ENCODE measurements at regions not wholly inside any gene's neighbourhood (a gene's known extent, or its start where the extent isn't known, plus 50 kb on each side); places are given as distances from the start of the nearest gene placed in this dataset.

DNA sequence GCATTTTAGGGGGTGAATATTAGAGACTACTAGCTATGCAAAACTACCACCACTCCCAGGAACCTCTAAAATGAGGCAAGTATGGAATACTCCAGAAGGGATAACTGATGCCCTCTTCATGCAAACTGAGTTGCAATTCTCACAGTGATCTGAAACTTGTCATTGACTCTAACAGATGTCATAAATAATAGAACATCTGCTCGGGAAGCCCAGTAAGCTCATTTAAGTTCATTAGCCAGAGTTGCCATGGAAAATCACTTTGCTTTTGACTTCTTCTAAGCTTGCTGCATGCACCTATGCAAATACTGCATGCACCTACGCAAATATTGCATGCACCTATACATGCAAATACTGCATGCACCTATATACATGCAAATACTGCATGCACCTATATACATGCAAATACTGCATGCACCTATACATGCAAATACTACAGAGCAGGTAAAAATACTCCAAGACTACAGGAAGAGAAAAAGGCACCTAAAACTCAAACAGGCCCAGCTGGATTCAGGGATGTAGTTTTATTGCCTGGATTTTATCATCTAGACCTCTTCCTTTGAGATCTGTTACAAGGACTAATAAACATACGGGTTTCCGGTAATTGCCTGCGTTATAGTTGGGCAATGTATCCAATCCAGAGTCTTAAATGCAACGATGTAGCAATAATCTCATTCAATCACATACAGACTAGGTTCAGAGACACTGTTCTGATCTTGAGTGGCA, 1061.1 kb upstream of the AUTS2 start:
- intact Hi-C loops (cut with DNase I) = no loop called here
- TF ChIP-seq, protein P1, sequence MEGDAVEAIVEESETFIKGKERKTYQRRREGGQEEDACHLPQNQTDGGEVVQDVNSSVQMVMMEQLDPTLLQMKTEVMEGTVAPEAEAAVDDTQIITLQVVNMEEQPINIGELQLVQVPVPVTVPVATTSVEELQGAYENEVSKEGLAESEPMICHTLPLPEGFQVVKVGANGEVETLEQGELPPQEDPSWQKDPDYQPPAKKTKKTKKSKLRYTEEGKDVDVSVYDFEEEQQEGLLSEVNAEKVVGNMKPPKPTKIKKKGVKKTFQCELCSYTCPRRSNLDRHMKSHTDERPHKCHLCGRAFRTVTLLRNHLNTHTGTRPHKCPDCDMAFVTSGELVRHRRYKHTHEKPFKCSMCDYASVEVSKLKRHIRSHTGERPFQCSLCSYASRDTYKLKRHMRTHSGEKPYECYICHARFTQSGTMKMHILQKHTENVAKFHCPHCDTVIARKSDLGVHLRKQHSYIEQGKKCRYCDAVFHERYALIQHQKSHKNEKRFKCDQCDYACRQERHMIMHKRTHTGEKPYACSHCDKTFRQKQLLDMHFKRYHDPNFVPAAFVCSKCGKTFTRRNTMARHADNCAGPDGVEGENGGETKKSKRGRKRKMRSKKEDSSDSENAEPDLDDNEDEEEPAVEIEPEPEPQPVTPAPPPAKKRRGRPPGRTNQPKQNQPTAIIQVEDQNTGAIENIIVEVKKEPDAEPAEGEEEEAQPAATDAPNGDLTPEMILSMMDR (IDR thresholded peaks at IDR 0.05; ENCODE audit: borderline replicate concordance, extremely low read depth, insufficient read depth) = no peak
- DNase-seq (no peak), FAIRE-seq (no peak)
- Histone ChIP-seq H3K4me1 (ENCODE audit: control insufficient read depth in 2 of 3, insufficient read depth in 2 of 3, low read depth in 1 of 3, low read length in 3 of 3) (no peaks in the 10 kb centered on the region), H3K4me3 (ENCODE audit: low read length in 3 of 3) (no peak overlapping the region), H3K9me3 (ENCODE audit: control insufficient read depth in 2 of 3, insufficient read depth in 1 of 3, low read length in 3 of 3) (peaks cover 0 to 2% (median 0%) of the 10 kb centered on the region in 3 donors), H3K9ac (ENCODE audit: low read length in 3 of 3) (no peak overlapping the region), H3K27ac (ENCODE audit: low read depth in 2 of 2, low read length in 2 of 2) (no peak overlapping the region), H3K27me3 (ENCODE audit: control insufficient read depth, insufficient read depth, low read length) (no peaks in the 10 kb centered on the region), H3K36me3 (ENCODE audit: control insufficient read depth in 2 of 3, insufficient read depth in 3 of 3, low read length in 3 of 3) (no peaks in the 10 kb centered on the region)

DNA sequence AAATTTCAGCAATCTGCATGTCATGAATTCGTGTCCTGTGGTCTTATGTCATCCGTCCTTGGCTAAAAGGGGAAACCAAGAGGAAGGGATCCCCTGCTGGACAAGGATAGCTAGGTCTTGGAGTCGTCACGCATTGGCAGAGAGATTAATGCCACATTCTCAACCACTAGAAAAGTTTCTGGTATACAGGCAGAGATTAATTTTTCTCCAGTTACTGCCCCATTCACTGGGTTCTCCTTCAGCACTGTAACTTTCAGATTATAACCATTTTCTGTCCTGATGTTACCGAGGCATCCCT, 1060.6 kb upstream of the AUTS2 start:
- Histone ChIP-seq H3K36me3 (ENCODE audit: control insufficient read depth in 2 of 3, insufficient read depth in 3 of 3, low read length in 3 of 3) (no peaks in the 10 kb centered on the region), H3K4me3 (ENCODE audit: low read length in 3 of 3) (no peak overlapping the region), H3K4me1 (ENCODE audit: control insufficient read depth in 2 of 3, insufficient read depth in 2 of 3, low read depth in 1 of 3, low read length in 3 of 3) (no peaks in the 10 kb centered on the region), H3K9me3 (ENCODE audit: control insufficient read depth in 2 of 3, insufficient read depth in 1 of 3, low read length in 3 of 3) (peaks cover 0 to 2% (median 0%) of the 10 kb centered on the region in 3 donors), H3K27me3 (ENCODE audit: control insufficient read depth, insufficient read depth, low read length) (no peaks in the 10 kb centered on the region), H3K9ac (ENCODE audit: low read length in 3 of 3) (no peak overlapping the region), H3K27ac (ENCODE audit: low read depth in 2 of 2, low read length in 2 of 2) (no peak overlapping the region)
- no peak for DNase-seq
- no peak for FAIRE-seq
- TF ChIP-seq, protein P1 (IDR thresholded peaks at IDR 0.05; ENCODE audit: borderline replicate concordance, extremely low read depth, insufficient read depth) = no peak
- intact Hi-C loops (cut with DNase I) = no loop called here

DNA sequence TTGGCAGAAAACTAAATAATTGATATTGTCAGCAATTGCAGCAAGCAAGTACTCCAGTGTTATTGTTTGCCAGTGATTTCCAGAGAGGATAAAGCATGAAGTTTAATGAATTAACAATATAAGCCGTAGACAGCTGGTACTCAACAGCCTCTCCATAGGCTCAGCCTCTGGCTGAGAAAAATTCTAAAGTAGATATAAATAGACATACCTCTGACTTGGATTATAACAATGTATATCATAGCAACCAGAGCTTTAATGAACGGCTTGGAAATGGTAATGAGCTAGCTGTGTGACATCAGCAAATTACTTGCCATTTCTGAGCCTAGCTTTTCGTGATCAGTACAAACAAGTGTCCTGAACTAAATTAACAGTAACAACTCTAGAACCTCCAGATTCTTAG, 1055.4 kb upstream of the AUTS2 start:
- Histone ChIP-seq H3K9ac (ENCODE audit: low read length in 3 of 3) (no peak overlapping the region), H3K27ac (ENCODE audit: low read depth in 2 of 2, low read length in 2 of 2) (no peak overlapping the region), H3K9me3 (ENCODE audit: control insufficient read depth in 2 of 3, insufficient read depth in 1 of 3, low read length in 3 of 3) (peaks cover 0 to 2% (median 0%) of the 10 kb centered on the region in 3 donors), H3K27me3 (ENCODE audit: control insufficient read depth, insufficient read depth, low read length) (no peaks in the 10 kb centered on the region), H3K4me1 (ENCODE audit: control insufficient read depth in 2 of 3, insufficient read depth in 2 of 3, low read depth in 1 of 3, low read length in 3 of 3) (no peaks in the 10 kb centered on the region), H3K4me3 (ENCODE audit: low read length in 3 of 3) (no peak overlapping the region), H3K36me3 (ENCODE audit: control insufficient read depth in 2 of 3, insufficient read depth in 3 of 3, low read length in 3 of 3) (no peaks in the 10 kb centered on the region)
- DNase-seq (no peak), FAIRE-seq (no peak)
- TF ChIP-seq, protein P1 (IDR thresholded peaks at IDR 0.05; ENCODE audit: borderline replicate concordance, extremely low read depth, insufficient read depth) = no peak
- intact Hi-C loops (cut with DNase I) = no loop called here

DNA sequence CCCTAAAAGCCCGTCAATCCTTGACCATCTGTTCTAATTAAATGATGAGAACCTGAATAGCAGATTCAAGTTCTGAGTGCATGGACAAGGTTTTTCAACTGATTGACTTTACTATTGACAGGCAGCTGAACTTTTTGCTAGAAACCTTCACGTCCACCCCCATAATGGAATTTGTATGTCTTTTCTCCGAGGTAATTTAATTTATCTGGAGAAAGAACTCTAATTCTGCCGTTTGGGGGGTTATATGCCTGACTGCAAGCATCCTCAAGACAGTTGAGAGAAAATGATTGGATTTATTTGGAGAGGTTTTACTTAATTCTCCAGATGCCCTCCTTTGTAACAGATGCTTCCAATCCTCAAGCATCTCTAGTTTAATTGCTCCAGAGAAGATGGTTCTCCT, 1053.4 kb upstream of the AUTS2 start:
- Histone ChIP-seq H3K9me3 (ENCODE audit: control insufficient read depth in 2 of 3, insufficient read depth in 1 of 3, low read length in 3 of 3) (peaks cover 0 to 2% (median 0%) of the 10 kb centered on the region in 3 donors), H3K9ac (ENCODE audit: low read length in 3 of 3) (no peak overlapping the region), H3K27ac (ENCODE audit: low read depth in 2 of 2, low read length in 2 of 2) (no peak overlapping the region), H3K4me3 (ENCODE audit: low read length in 3 of 3) (no peak overlapping the region), H3K4me1 (ENCODE audit: control insufficient read depth in 2 of 3, insufficient read depth in 2 of 3, low read depth in 1 of 3, low read length in 3 of 3) (no peaks in the 10 kb centered on the region), H3K36me3 (ENCODE audit: control insufficient read depth in 2 of 3, insufficient read depth in 3 of 3, low read length in 3 of 3) (no peaks in the 10 kb centered on the region), H3K27me3 (ENCODE audit: control insufficient read depth, insufficient read depth, low read length) (no peaks in the 10 kb centered on the region)
- FAIRE-seq (no peak), DNase-seq (no peak)
- intact Hi-C loops (cut with DNase I) = no loop called here
- TF ChIP-seq, protein P1 (IDR thresholded peaks at IDR 0.05; ENCODE audit: borderline replicate concordance, extremely low read depth, insufficient read depth) = no peak

Measured in kidney (tissue), 13 donors.